PC-9 (cell line): ENCODE measurements at regions not wholly inside any gene's neighbourhood (a gene's known extent, or its start where the extent isn't known, plus 50 kb on each side); places are given as distances from the start of the nearest gene placed in this dataset.
A peak's percentile ranks its signal among the peaks of the same experiment; 100 is the strongest.

Source experiments
- BruUV-seq: library from RNA; stranded (reverse); fragments of 400-500 nt; replicated peaks from 2 replicates; lab custom pipeline; 2021; lab: Mats Ljungman, UMichigan
- CTCF ChIA-PET: fragments of 300-600 bp; sonication (Branson Sonifier 250); formaldehyde crosslinking; loops from one replicate; lab custom pipeline; 2022; ENCODE audit warnings: antibody characterized with exemption; lab: Charles Lee
- POLR2A ChIA-PET: fragments of 300-600 bp; sonication (Branson Sonifier 250); formaldehyde crosslinking; loops from one replicate; lab custom pipeline; 2022; ENCODE audit warnings: antibody characterized with exemption; ENCODE audit not compliant: unreplicated experiment; lab: Charles Lee
- DNase-seq, 2 experiments: peaks; one replicate each; pipeline versions ENCODE4 v3.0.0 to v3.0.0-alpha.2; 2015 to 2022; ENCODE audit warnings: mixed read lengths in 1 of 2
- H2AFZ ChIP-seq: fragments of 200-600 bp; sonication (generic); 2 replicates; pipeline ENCODE4 v1.8.1; 2017; ENCODE audit warnings: antibody characterized with exemption
- H3F3A ChIP-seq: fragments of 200-600 bp; sonication (generic); 2 replicates; pipeline ENCODE4 v1.8.1; 2017; ENCODE audit warnings: antibody characterized with exemption, mild to moderate bottlenecking, low read depth; ENCODE audit not compliant: insufficient read depth
- H3K27ac ChIP-seq: fragments of 200-600 bp; sonication (generic); 2 replicates; pipeline ENCODE4 v1.6.1; 2016; ENCODE audit warnings: mixed run types
- H3K27me3 ChIP-seq: fragments of 200-600 bp; sonication (generic); 2 replicates; pipeline ENCODE4 v1.6.1; 2016; ENCODE audit warnings: low read depth, mixed run types; ENCODE audit not compliant: insufficient read depth
- H3K36me3 ChIP-seq: fragments of 200-600 bp; sonication (generic); 2 replicates; pipeline ENCODE4 v1.6.1; 2016; ENCODE audit warnings: low read depth, mixed run types
- H3K4me1 ChIP-seq: fragments of 200-600 bp; sonication (generic); replicated peaks from 2 replicates; pipeline ENCODE4 v1.6.1; 2016; ENCODE audit warnings: mixed run types; ENCODE audit not compliant: insufficient read depth
- H3K4me2 ChIP-seq: fragments of 200-600 bp; sonication (generic); 2 replicates; pipeline ENCODE4 v1.6.1; 2017; ENCODE audit warnings: mixed run types
- H3K4me3 ChIP-seq: fragments of 200-600 bp; sonication (generic); 2 replicates; pipeline ENCODE4 v1.6.1; 2016; ENCODE audit warnings: mixed run types
- H3K79me2 ChIP-seq: fragments of 200-600 bp; sonication (generic); 2 replicates; pipeline ENCODE4 v1.6.1; 2017; ENCODE audit warnings: low read depth, mixed run types
- H3K9me2 ChIP-seq: fragments of 200-600 bp; sonication (generic); 2 replicates; pipeline ENCODE4 v1.8.1; 2017; ENCODE audit warnings: mild to moderate bottlenecking; ENCODE audit not compliant: insufficient read depth
- H3K9me3 ChIP-seq: fragments of 200-600 bp; sonication (generic); 2 replicates; pipeline ENCODE4 v1.8.1; 2016; ENCODE audit warnings: low read depth; ENCODE audit not compliant: insufficient read depth
- H4K20me1 ChIP-seq: fragments of 200-600 bp; sonication (generic); 2 replicates; pipeline ENCODE4 v1.8.1; 2017; ENCODE audit not compliant: insufficient read depth
- EZH2 ChIP-seq: fragments of 200-600 bp; sonication (generic); IDR thresholded peaks from 2 replicates; pipeline ENCODE4 v1.8.0; 2017; ENCODE audit warnings: antibody characterized with exemption, low read depth
- intact Hi-C: fragments of 100-400 bp; cut with micrococcal nuclease; formaldehyde crosslinking; loops from one replicate; pipeline ENCODE4 v1.10.0; 2022; ENCODE audit not compliant: unreplicated experiment
- TF ChIP-seq, protein P1 (sequence below): fragments of 200-600 bp; sonication (generic); conservative IDR thresholded peaks from 2 replicates; pipeline ENCODE4 v1.6.1; 2017; ENCODE audit warnings: mixed run types, antibody characterized with exemption, mild to moderate bottlenecking, moderate library complexity

- no peaks in the 10 kb centered on the region for H3K9me3 ChIP-seq
- H3K27me3 ChIP-seq, result no peaks in the 10 kb centered on the region
- peak overlapping the region; percentile 24 for H3K4me2 ChIP-seq
- ChIA-PET CTCF (interaction anchor here (0.6 kb wide), 1 partner anchor 238 kb away, joined by 4 read pairs; no protein-coding TSS in a partner anchor), POLR2A (interaction anchor here (0.6 kb wide), 1 partner anchor 77 kb away, joined by 5 read pairs; no protein-coding TSS in a partner anchor)
- H2AFZ ChIP-seq, result no peak overlapping the region
- H3K9me2 ChIP-seq, result no peaks in the 10 kb centered on the region
- H3F3A ChIP-seq, result peaks cover 45% of the 10 kb centered on the region
- H3K4me1 ChIP-seq, result peaks cover 42% of the 10 kb centered on the region
- DNase-seq, result peak; percentile 19 to 47
- H4K20me1 ChIP-seq, result no peaks in the 10 kb centered on the region
- BruUV-seq, result TSS peak; percentile 84
- peak overlapping the region; percentile 96 for H3K27ac ChIP-seq
- no peaks in the 10 kb centered on the region for H3K36me3 ChIP-seq
- no peak for TF ChIP-seq EZH2
- TF ChIP-seq, protein P1, sequence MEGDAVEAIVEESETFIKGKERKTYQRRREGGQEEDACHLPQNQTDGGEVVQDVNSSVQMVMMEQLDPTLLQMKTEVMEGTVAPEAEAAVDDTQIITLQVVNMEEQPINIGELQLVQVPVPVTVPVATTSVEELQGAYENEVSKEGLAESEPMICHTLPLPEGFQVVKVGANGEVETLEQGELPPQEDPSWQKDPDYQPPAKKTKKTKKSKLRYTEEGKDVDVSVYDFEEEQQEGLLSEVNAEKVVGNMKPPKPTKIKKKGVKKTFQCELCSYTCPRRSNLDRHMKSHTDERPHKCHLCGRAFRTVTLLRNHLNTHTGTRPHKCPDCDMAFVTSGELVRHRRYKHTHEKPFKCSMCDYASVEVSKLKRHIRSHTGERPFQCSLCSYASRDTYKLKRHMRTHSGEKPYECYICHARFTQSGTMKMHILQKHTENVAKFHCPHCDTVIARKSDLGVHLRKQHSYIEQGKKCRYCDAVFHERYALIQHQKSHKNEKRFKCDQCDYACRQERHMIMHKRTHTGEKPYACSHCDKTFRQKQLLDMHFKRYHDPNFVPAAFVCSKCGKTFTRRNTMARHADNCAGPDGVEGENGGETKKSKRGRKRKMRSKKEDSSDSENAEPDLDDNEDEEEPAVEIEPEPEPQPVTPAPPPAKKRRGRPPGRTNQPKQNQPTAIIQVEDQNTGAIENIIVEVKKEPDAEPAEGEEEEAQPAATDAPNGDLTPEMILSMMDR, result no peak
- H3K4me3 ChIP-seq, result no peak overlapping the region
- intact Hi-C loops, result loop anchor here (1.0 to 5.0 kb wide), 6 partner anchors 15 to 648 kb away; no protein-coding TSS in a partner anchor
- H3K79me2 ChIP-seq, result no peaks in the 10 kb centered on the region
Measured at GRCh38 chr20:56788671-56789610, 159.8 kb downstream of the TFAP2C start.

GRCh38 chr20:56793916-56794315 lies 164.8 kb downstream of the TFAP2C start:
- intact Hi-C loops, result no loop called here
- CTCF ChIA-PET, result no interaction called here
- no peaks in the 10 kb centered on the region for H3K79me2 ChIP-seq
- no peak for DNase-seq
- TF ChIP-seq, protein P1, result no peak
- TF ChIP-seq EZH2, result no peak
- no peak overlapping the region for H2AFZ ChIP-seq
- POLR2A ChIA-PET, result no interaction called here
- no peaks in the 10 kb centered on the region for H3K27me3 ChIP-seq
- H3F3A ChIP-seq, result peaks cover 14% of the 10 kb centered on the region
- H4K20me1 ChIP-seq, result no peaks in the 10 kb centered on the region
- H3K4me3 ChIP-seq, result no peak overlapping the region
- no TSS peak for BruUV-seq
- peaks cover 37% of the 10 kb centered on the region for H3K4me1 ChIP-seq
- no peak overlapping the region for H3K4me2 ChIP-seq
- no peaks in the 10 kb centered on the region for H3K9me2 ChIP-seq
- no peaks in the 10 kb centered on the region for H3K36me3 ChIP-seq
- H3K9me3 ChIP-seq, result no peaks in the 10 kb centered on the region; the same call in 1 of the 2 replicates
- no peak overlapping the region for H3K27ac ChIP-seq

- H3F3A ChIP-seq, result no peaks in the 10 kb centered on the region
- CTCF ChIA-PET, result no interaction called here
- no peaks in the 10 kb centered on the region for H4K20me1 ChIP-seq
- no peak overlapping the region for H2AFZ ChIP-seq
- H3K27me3 ChIP-seq, result no peaks in the 10 kb centered on the region
- no peak overlapping the region for H3K4me3 ChIP-seq
- H3K79me2 ChIP-seq, result no peaks in the 10 kb centered on the region
- BruUV-seq, result no TSS peak
- no peaks in the 10 kb centered on the region for H3K36me3 ChIP-seq
- no peak overlapping the region for H3K4me2 ChIP-seq
- no peak overlapping the region for H3K27ac ChIP-seq
- POLR2A ChIA-PET, result interaction anchor here (0.7 kb wide), 1 partner anchor 62 kb away, joined by 14 read pairs; no protein-coding TSS in a partner anchor
- no peaks in the 10 kb centered on the region for H3K9me2 ChIP-seq
- H3K9me3 ChIP-seq, result no peaks in the 10 kb centered on the region; the same call in 1 of the 2 replicates
- DNase-seq, result no peak
- intact Hi-C loops, result no loop called here
- peaks cover 21% of the 10 kb centered on the region for H3K4me1 ChIP-seq
- TF ChIP-seq EZH2, result no peak
- TF ChIP-seq, protein P1, result no peak
Measured at GRCh38 chr20:56795492-56795891, 166.4 kb downstream of the TFAP2C start.
